ENCODE measurements at regions not wholly inside any gene's neighbourhood (a gene's known extent, or its start where the extent isn't known, plus 50 kb on each side); places are given as distances from the start of the nearest gene placed in this dataset.

DNA sequence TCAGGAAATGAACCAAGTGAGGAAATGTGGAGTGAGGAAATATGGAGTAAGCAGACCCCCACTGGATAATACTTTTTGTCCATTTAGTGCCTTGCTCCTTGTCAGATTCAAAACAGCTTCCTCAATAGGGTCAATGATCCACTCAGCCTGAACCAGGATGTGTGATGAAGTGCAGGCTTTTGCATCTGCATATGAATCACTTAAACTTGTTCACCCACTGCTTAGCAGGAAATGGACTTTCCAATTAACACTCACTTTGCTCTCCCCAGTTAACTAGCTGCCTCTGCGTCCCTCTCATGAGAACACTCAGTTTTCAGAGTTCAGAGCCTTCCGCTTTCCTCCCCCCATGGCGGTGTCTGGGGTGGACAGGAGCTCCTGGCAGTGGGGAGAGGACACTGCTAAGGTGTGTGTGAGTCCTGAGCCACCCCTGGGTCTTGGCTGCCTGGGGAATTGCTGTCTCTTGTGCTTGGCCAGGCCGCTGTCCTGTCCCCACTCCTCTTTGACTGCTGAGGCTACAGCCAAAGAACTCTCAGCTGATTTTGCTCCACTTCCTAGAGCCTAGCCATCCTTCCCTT lies 621.8 kb downstream of the CDH26 start:
- no peak for DNase-seq
- no peak overlapping the region for H3K4me2 ChIP-seq (ENCODE audit: low read depth, low read length)
- no peak overlapping the region for H3K4me3 ChIP-seq (ENCODE audit: low read length)
- no peak overlapping the region for H2AFZ ChIP-seq (ENCODE audit: low read length)
- no peaks in the 10 kb centered on the region for H3K9me3 ChIP-seq (replicated peaks; ENCODE audit: insufficient read depth, low read length)
- no peaks in the 10 kb centered on the region for H3K4me1 ChIP-seq (ENCODE audit: low read length)
- H3K27me3 ChIP-seq (replicated peaks; ENCODE audit: insufficient read depth, low read length) = no peaks in the 10 kb centered on the region
- H3K9me2 ChIP-seq (replicated peaks; ENCODE audit: insufficient read depth, low read length) = no peaks in the 10 kb centered on the region
- no peaks in the 10 kb centered on the region for H3K36me3 ChIP-seq (replicated peaks; ENCODE audit: insufficient read depth, low read length)
- no peaks in the 10 kb centered on the region for H3F3A ChIP-seq (ENCODE audit: insufficient read depth, low read length)
- TF ChIP-seq, protein P1, sequence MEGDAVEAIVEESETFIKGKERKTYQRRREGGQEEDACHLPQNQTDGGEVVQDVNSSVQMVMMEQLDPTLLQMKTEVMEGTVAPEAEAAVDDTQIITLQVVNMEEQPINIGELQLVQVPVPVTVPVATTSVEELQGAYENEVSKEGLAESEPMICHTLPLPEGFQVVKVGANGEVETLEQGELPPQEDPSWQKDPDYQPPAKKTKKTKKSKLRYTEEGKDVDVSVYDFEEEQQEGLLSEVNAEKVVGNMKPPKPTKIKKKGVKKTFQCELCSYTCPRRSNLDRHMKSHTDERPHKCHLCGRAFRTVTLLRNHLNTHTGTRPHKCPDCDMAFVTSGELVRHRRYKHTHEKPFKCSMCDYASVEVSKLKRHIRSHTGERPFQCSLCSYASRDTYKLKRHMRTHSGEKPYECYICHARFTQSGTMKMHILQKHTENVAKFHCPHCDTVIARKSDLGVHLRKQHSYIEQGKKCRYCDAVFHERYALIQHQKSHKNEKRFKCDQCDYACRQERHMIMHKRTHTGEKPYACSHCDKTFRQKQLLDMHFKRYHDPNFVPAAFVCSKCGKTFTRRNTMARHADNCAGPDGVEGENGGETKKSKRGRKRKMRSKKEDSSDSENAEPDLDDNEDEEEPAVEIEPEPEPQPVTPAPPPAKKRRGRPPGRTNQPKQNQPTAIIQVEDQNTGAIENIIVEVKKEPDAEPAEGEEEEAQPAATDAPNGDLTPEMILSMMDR (IDR thresholded peaks at IDR 0.05; ENCODE audit: low read length) = no peak
- no peak for TF ChIP-seq EZH2 (optimal IDR thresholded peaks at IDR 0.05; ENCODE audit: low read depth, low read length)
- no peak for TF ChIP-seq EZH2phosphoT487 (IDR thresholded peaks at IDR 0.05; ENCODE audit: low read length)
- no peaks in the 10 kb centered on the region for H4K20me1 ChIP-seq (ENCODE audit: insufficient read depth, low read length)
- H3K9ac ChIP-seq (ENCODE audit: low read length) = no peak overlapping the region
- no peaks in the 10 kb centered on the region for H3K79me2 ChIP-seq (ENCODE audit: low read length)
- H3K27ac ChIP-seq (ENCODE audit: low read length) = no peak overlapping the region

DNA sequence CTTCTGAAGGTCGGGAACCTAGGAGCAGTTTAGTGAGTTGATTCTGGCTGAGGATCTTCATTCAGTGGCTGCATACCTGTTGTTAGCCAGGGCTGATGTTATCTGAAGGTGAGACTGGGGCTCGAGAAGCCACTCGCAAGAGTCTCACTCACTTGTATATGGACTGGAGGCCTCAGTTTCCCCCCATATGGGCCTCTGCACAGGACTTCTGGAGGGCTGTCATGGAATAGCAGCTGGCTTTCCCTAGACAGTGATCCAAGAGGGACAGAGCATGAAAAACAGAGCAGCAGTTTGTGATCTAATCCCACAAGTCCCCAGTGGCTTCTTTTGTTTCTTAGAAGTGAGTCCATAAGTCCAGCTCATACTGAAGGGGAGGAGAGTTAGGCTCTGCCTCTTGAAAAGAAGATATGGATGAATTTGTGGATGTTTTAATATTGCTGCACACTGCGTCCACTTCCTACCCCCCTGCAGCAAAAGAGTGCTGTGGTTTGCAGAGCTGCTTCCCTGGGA lies 623.4 kb downstream of the CDH26 start:
- Histone ChIP-seq H3K9ac (ENCODE audit: low read length) (no peak overlapping the region), H3K4me2 (ENCODE audit: low read depth, low read length) (no peak overlapping the region), H3K4me3 (ENCODE audit: low read length) (no peak overlapping the region), H3K79me2 (ENCODE audit: low read length) (no peaks in the 10 kb centered on the region), H3K27me3 (replicated peaks; ENCODE audit: insufficient read depth, low read length) (no peaks in the 10 kb centered on the region), H3K27ac (ENCODE audit: low read length) (no peak overlapping the region), H3F3A (ENCODE audit: insufficient read depth, low read length) (no peaks in the 10 kb centered on the region), H3K36me3 (replicated peaks; ENCODE audit: insufficient read depth, low read length) (no peaks in the 10 kb centered on the region), H2AFZ (ENCODE audit: low read length) (no peak overlapping the region), H3K9me2 (replicated peaks; ENCODE audit: insufficient read depth, low read length) (no peaks in the 10 kb centered on the region), H3K9me3 (replicated peaks; ENCODE audit: insufficient read depth, low read length) (no peaks in the 10 kb centered on the region), H3K4me1 (ENCODE audit: low read length) (no peaks in the 10 kb centered on the region), H4K20me1 (ENCODE audit: insufficient read depth, low read length) (no peaks in the 10 kb centered on the region)
- no peak for DNase-seq
- TF ChIP-seq, protein P1 (IDR thresholded peaks at IDR 0.05; ENCODE audit: low read length) = no peak
- TF ChIP-seq EZH2 (optimal IDR thresholded peaks at IDR 0.05; ENCODE audit: low read depth, low read length) = no peak
- no peak for TF ChIP-seq EZH2phosphoT487 (IDR thresholded peaks at IDR 0.05; ENCODE audit: low read length)

DNA sequence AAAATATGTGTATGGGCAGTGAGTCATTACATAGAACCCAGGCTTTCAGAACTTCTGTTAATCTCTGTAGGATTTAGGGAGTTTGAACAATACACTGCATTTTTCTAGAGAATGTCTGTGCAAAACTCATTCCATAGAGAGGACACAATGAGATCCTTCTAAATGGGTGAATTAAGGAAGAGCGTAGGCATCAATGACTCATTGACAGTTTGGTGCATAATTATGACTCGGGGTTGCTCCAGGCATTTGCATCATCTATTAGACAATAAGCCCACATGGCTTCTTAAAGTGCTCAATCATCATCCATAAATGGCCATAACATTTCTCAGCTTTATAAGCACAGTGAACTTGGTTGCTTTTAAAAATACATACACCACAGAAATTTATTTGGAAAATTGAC lies 625.5 kb downstream of the CDH26 start:
- Histone ChIP-seq H3K4me3 (ENCODE audit: low read length) (no peak overlapping the region), H2AFZ (ENCODE audit: low read length) (no peak overlapping the region), H3K27me3 (replicated peaks; ENCODE audit: insufficient read depth, low read length) (no peaks in the 10 kb centered on the region), H3K9me2 (replicated peaks; ENCODE audit: insufficient read depth, low read length) (no peaks in the 10 kb centered on the region), H3K4me2 (ENCODE audit: low read depth, low read length) (no peak overlapping the region), H4K20me1 (ENCODE audit: insufficient read depth, low read length) (no peaks in the 10 kb centered on the region), H3K9ac (ENCODE audit: low read length) (no peak overlapping the region), H3K9me3 (replicated peaks; ENCODE audit: insufficient read depth, low read length) (no peaks in the 10 kb centered on the region), H3K79me2 (ENCODE audit: low read length) (no peaks in the 10 kb centered on the region), H3F3A (ENCODE audit: insufficient read depth, low read length) (no peaks in the 10 kb centered on the region), H3K36me3 (replicated peaks; ENCODE audit: insufficient read depth, low read length) (no peaks in the 10 kb centered on the region), H3K4me1 (ENCODE audit: low read length) (no peaks in the 10 kb centered on the region), H3K27ac (ENCODE audit: low read length) (no peak overlapping the region)
- DNase-seq = no peak
- no peak for TF ChIP-seq EZH2 (optimal IDR thresholded peaks at IDR 0.05; ENCODE audit: low read depth, low read length)
- TF ChIP-seq, protein P1 (IDR thresholded peaks at IDR 0.05; ENCODE audit: low read length) = no peak
- no peak for TF ChIP-seq EZH2phosphoT487 (IDR thresholded peaks at IDR 0.05; ENCODE audit: low read length)
